ENCODE measurements at regions not wholly inside any gene's neighbourhood (a gene's known extent, or its start where the extent isn't known, plus 50 kb on each side); places are given as distances from the start of the nearest gene placed in this dataset.

DNA sequence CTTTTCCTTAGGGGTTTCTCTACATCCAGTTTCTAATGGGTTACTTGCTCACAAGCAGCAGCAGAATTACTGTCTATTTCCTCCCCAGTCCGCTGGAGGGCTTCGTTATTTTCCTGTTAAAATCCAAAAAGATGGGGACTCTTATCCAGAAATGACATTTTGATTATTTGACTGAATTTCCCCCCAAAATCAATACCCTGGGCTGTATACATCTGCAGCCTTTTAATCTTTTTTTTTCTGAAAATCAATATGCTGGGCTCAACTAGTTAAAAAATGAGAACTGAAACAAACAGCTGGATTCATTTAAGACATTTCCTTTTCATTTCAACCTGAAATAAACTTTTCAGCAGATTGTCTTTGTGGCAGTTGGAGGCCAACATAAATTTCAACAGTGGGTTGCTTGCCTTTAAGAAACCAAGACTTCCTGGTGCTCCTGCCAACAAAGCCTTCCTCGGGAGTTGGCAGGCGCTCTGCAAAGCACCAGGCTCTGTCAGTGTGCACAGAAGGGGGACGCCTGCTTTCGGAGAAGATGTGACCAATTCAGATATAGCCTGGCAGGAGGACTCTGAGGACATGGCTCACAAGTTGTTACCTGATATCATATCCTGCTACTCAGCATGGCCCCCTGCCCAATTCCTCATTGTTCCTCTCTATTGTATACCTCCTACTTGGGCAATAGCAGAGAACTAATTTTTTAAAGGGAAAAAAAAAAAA is 204.7 kb upstream of the ARG1 start:
- TF ChIP-seq, protein P1, sequence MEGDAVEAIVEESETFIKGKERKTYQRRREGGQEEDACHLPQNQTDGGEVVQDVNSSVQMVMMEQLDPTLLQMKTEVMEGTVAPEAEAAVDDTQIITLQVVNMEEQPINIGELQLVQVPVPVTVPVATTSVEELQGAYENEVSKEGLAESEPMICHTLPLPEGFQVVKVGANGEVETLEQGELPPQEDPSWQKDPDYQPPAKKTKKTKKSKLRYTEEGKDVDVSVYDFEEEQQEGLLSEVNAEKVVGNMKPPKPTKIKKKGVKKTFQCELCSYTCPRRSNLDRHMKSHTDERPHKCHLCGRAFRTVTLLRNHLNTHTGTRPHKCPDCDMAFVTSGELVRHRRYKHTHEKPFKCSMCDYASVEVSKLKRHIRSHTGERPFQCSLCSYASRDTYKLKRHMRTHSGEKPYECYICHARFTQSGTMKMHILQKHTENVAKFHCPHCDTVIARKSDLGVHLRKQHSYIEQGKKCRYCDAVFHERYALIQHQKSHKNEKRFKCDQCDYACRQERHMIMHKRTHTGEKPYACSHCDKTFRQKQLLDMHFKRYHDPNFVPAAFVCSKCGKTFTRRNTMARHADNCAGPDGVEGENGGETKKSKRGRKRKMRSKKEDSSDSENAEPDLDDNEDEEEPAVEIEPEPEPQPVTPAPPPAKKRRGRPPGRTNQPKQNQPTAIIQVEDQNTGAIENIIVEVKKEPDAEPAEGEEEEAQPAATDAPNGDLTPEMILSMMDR (conservative IDR thresholded peaks at IDR 0.05; ENCODE audit: low read length), result peak; percentile 27; the same call in 1 of the 2 replicates
- DNase-seq (ENCODE audit: low read depth), result peak; percentile 74
- H3K4me3 ChIP-seq (ENCODE audit: low read length), result no peak overlapping the region

DNA sequence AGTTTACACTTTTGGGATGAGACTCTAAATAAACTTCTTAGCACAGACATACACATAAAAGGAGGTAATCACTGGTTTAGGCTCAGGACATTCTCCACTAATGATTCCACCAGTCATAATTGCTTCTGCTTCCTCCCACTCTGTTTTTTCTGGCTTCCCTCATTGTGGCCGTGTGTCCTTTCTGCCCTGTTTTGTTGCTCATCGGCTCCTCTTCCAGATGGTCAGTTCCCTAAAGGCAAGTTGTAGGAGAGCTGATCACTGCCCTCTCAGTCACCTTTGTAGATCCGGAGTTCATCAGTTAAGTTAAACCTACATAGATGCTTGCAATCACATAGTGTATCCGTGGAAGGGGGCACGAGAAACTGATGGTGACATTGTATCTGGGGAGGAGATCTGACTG is 200.5 kb upstream of the ARG1 start:
- peak; percentile 17 for DNase-seq (ENCODE audit: low read depth)
- TF ChIP-seq, protein P1 (conservative IDR thresholded peaks at IDR 0.05; ENCODE audit: low read length), result no peak
- no peak overlapping the region for H3K4me3 ChIP-seq (ENCODE audit: low read length)

DNA sequence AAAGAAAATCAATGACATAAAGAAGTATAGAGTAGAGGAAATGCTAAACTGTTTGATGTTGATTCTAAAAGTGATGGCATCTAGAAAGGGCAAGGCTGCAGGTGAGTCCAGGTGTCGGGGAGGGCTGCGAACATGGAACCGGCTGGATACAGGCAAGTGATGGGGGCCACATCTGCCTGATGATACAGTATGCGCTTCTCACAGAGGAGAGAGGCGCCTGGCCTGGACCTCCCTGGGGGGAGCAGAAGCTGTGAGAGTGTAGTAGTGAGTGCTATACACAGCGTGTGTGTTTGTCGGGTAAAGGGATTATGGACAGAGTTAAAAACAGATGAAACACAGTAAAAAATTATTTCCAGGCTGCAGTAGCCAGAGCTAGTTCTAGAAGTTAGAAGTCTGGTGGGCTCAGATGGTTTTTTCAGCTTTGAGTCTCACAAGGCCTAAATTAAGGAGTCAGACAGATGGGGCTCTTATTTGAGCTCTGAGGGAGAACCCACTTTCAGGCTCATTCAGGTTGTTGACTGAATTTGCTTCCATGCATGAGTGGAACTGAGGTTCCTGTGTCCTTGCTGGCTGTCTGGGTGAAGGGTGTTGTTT is 195.8 kb upstream of the ARG1 start:
- TF ChIP-seq, protein P1 (conservative IDR thresholded peaks at IDR 0.05; ENCODE audit: low read length), result no peak
- H3K4me3 ChIP-seq (ENCODE audit: low read length), result no peak overlapping the region
- no peak for DNase-seq (ENCODE audit: low read depth)

DNA sequence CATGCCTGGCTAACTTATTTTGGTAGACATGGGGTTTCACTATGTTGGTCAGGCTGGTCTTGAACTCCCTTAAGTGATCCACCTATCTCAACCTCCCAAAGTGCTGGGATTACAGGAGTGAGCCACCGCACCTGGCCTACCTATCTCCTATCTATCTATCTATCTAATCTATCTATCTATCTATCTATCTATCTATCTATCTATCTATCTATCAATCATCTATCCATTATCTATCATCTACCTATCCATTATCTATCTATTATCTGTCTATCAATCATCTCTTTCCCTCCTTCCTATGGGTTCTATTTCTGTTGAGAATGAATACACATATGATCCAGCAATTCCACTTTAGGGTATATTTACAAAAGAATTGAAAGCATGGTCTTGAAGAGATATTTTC is 194.2 kb upstream of the ARG1 start:
- TF ChIP-seq, protein P1 (conservative IDR thresholded peaks at IDR 0.05; ENCODE audit: low read length), result no peak
- no peak overlapping the region for H3K4me3 ChIP-seq (ENCODE audit: low read length)
- no peak for DNase-seq (ENCODE audit: low read depth)

DNA sequence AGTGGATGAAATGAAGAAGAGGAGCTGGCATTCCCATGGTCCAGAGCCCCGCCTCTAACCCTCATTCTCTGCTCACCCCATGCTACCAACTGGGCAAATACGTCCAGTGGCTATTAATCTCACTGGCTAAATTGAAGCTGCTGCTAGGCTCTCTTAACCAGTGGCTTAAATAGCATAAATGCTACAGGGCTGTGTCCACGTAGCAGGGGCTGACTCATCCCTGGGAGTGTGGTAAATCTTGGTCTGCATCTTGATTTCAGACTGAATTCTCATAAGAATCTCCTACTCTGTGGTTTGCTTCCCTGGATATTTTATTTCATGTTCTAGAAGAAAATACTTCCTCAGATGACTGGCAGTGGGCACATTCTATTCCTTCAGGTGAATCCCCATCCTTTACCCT is 193.1 kb upstream of the ARG1 start:
- H3K4me3 ChIP-seq (ENCODE audit: low read length), result no peak overlapping the region
- TF ChIP-seq, protein P1 (conservative IDR thresholded peaks at IDR 0.05; ENCODE audit: low read length), result no peak
- DNase-seq (ENCODE audit: low read depth), result peak; percentile 84

DNA sequence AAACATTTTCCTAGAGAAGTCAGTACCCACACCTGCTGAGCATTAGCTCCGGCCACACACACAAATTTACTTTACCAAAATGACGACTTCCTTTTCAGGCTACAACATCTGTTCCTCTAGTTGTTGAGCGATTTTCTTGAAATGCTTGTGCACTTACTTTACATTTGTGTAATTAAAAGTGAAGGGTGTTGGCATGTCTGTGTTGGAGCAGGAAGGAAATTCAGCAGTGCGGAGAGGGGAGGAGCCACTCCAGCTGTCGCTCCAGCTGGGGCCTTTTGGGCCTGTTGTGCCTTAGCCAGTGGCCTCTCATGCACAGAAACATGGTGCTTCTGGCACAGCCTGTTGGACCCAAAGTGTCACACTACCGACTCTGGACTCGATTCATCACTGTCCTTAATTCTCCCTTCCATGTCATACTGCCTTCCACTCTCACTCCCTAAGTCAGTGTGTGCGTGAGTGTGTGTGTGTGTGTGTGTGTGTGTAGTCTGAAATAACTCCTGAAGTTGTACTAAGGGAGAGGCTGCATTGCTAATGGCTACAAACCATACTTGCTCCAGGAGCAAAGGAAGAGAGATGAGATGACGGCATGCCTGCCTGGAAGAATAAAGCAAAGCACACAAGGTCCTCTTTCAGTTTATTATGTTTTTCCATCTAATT is 191.8 kb upstream of the ARG1 start:
- H3K4me3 ChIP-seq (ENCODE audit: low read length), result no peak overlapping the region

More for the DNA sequence above, 191.8 kb upstream of the ARG1 start:
- DNase-seq (ENCODE audit: low read depth), result peak; percentile 43
- TF ChIP-seq, protein P1 (conservative IDR thresholded peaks at IDR 0.05; ENCODE audit: low read length), result no peak
